Astrocyte (in vitro differentiated cells and primary cell): ENCODE measurements at regions not wholly inside any gene's neighbourhood (a gene's known extent, or its start where the extent isn't known, plus 50 kb on each side); places are given as distances from the start of the nearest gene placed in this dataset.

Source experiments
- DNase-seq: peaks from one replicate; pipeline ENCODE4 v3.0.0-alpha.2; 2010; ENCODE audit warnings: low read depth
- FAIRE-seq: peaks from 2 replicates; lab custom pipeline; 2011; peaks lifted over from hg19 to GRCh38; lab: Jason Lieb, UNC
- H2AFZ ChIP-seq: 2 replicates; pipeline ENCODE4 v1.6.0; 2012; ENCODE audit warnings: low read depth, low read length, inconsistent platforms
- H3K27ac ChIP-seq: 2 replicates; pipeline ENCODE4 v1.5.1; 2011; ENCODE audit warnings: low read depth, low read length, inconsistent platforms
- H3K27me3 ChIP-seq: 2 replicates; pipeline ENCODE4 v1.6.0; 2011; ENCODE audit warnings: low read length, inconsistent platforms; ENCODE audit not compliant: insufficient read depth
- H3K36me3 ChIP-seq: 2 replicates; pipeline ENCODE4 v1.5.1; 2011; ENCODE audit warnings: low read length, inconsistent platforms; ENCODE audit not compliant: insufficient read depth
- H3K4me1 ChIP-seq: 2 replicates; pipeline ENCODE4 v1.5.1; 2011; ENCODE audit warnings: low read length, inconsistent platforms; ENCODE audit not compliant: insufficient read depth
- H3K4me2 ChIP-seq: 2 replicates; pipeline ENCODE4 v1.6.0; 2012; ENCODE audit warnings: low read length, inconsistent platforms
- H3K4me3 ChIP-seq: 2 replicates; pipeline ENCODE4 v1.5.1; 2011; ENCODE audit warnings: low read depth, mild to moderate bottlenecking, low read length, inconsistent platforms; ENCODE audit not compliant: insufficient read depth
- H3K79me2 ChIP-seq: 2 replicates; pipeline ENCODE4 v1.6.0; 2012; ENCODE audit warnings: mild to moderate bottlenecking, low read length, inconsistent platforms; ENCODE audit not compliant: insufficient read depth
- H3K9ac ChIP-seq: 2 replicates; pipeline ENCODE4 v1.6.0; 2012; ENCODE audit warnings: mild to moderate bottlenecking, low read length, inconsistent platforms
- H3K9me3 ChIP-seq: 2 replicates; pipeline ENCODE4 v1.5.1; 2012; ENCODE audit warnings: low read depth, mild to moderate bottlenecking, low read length, inconsistent platforms; ENCODE audit not compliant: insufficient read depth
- H4K20me1 ChIP-seq: 2 replicates; pipeline ENCODE4 v1.6.0; 2012; ENCODE audit warnings: low read length, inconsistent platforms; ENCODE audit not compliant: insufficient read depth
- H3K27ac Mint-ChIP-seq: one replicate; pipeline ENCODE4 v1.8.0; 2021; ENCODE audit warnings: mild to moderate bottlenecking, mixed read lengths; ENCODE audit not compliant: unreplicated experiment
- H3K27me3 Mint-ChIP-seq: one replicate; pipeline ENCODE4 v1.8.0; 2021; ENCODE audit warnings: low read depth, mixed read lengths; ENCODE audit not compliant: unreplicated experiment
- H3K36me3 Mint-ChIP-seq: one replicate; pipeline ENCODE4 v1.8.0; 2021; ENCODE audit warnings: low read depth, mixed read lengths; ENCODE audit not compliant: unreplicated experiment
- H3K4me1 Mint-ChIP-seq: one replicate; pipeline ENCODE4 v1.8.0; 2021; ENCODE audit warnings: low read depth, mixed read lengths; ENCODE audit not compliant: unreplicated experiment
- H3K4me3 Mint-ChIP-seq: one replicate; pipeline ENCODE4 v1.8.0; 2021; ENCODE audit warnings: mild to moderate bottlenecking, moderate library complexity, mixed read lengths; ENCODE audit not compliant: unreplicated experiment
- H3K9me3 Mint-ChIP-seq: one replicate; pipeline ENCODE4 v1.8.0; 2021; ENCODE audit warnings: mild to moderate bottlenecking, mixed read lengths; ENCODE audit not compliant: unreplicated experiment
- EZH2 ChIP-seq: IDR thresholded peaks from 2 replicates; pipeline ENCODE4 v1.6.1; 2012; ENCODE audit warnings: mild to moderate bottlenecking, low read length, inconsistent platforms; ENCODE audit not compliant: insufficient read depth
- TF ChIP-seq, protein P1 (sequence below): IDR thresholded peaks from 2 replicates; pipeline ENCODE4 v1.5.1; 2011; ENCODE audit warnings: low read depth, mild to moderate bottlenecking, inconsistent platforms, low read length, moderate library complexity; ENCODE audit not compliant: insufficient read depth

DNA sequence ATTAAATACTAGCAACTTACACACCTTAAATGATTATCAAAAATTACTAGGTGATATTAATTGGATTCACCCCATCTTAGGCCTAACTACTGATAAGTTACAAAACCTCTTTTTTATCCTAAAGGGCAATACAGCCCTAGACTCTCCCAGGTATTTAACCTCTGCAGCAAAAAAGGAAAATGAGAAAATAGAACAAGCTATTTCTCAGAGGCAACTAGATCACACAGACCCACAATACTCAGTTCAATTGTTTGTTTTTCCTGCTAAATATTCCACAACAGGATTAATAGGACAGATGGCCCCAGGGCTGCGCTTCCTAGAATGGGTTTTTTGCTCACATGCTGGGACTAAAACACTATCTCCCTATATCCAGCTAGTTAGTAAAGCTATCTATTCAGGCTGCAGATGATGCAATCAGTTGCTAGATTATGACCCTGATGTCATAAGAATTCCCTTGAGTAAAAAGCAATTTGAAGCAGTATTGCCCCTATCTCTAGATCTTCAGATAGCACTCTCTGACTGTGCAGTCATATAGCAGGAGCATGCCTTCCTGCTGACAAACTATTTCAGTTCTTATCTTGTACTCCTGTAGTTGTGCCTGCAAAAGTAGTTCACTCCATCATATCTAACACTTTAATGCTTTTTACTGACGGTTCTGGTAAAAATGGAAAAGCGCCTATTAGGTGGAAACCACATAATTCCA is 1595.5 kb upstream of the TENM4 start:
- Histone ChIP-seq H3K4me3 (no peak overlapping the region), H4K20me1 (no peaks in the 10 kb centered on the region), H2AFZ (no peak overlapping the region), H3K4me2 (no peak overlapping the region), H3K9ac (no peak overlapping the region), H3K4me1 (no peaks in the 10 kb centered on the region), H3K27me3 (no peaks in the 10 kb centered on the region), H3K9me3 (peaks cover 5% of the 10 kb centered on the region), H3K79me2 (no peaks in the 10 kb centered on the region), H3K27ac (no peak overlapping the region), H3K36me3 (no peaks in the 10 kb centered on the region)
- Mint-ChIP-seq H3K36me3 (peaks cover 4% of the 10 kb centered on the region), H3K27me3 (no peaks in the 10 kb centered on the region), H3K9me3 (peaks cover 25% of the 10 kb centered on the region), H3K4me3 (no peak overlapping the region), H3K27ac (no peak overlapping the region), H3K4me1 (peaks cover 4% of the 10 kb centered on the region)
- DNase-seq (no peak), FAIRE-seq (no peak)
- TF ChIP-seq, protein P1, sequence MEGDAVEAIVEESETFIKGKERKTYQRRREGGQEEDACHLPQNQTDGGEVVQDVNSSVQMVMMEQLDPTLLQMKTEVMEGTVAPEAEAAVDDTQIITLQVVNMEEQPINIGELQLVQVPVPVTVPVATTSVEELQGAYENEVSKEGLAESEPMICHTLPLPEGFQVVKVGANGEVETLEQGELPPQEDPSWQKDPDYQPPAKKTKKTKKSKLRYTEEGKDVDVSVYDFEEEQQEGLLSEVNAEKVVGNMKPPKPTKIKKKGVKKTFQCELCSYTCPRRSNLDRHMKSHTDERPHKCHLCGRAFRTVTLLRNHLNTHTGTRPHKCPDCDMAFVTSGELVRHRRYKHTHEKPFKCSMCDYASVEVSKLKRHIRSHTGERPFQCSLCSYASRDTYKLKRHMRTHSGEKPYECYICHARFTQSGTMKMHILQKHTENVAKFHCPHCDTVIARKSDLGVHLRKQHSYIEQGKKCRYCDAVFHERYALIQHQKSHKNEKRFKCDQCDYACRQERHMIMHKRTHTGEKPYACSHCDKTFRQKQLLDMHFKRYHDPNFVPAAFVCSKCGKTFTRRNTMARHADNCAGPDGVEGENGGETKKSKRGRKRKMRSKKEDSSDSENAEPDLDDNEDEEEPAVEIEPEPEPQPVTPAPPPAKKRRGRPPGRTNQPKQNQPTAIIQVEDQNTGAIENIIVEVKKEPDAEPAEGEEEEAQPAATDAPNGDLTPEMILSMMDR, result no peak
- TF ChIP-seq EZH2, result no peak

DNA sequence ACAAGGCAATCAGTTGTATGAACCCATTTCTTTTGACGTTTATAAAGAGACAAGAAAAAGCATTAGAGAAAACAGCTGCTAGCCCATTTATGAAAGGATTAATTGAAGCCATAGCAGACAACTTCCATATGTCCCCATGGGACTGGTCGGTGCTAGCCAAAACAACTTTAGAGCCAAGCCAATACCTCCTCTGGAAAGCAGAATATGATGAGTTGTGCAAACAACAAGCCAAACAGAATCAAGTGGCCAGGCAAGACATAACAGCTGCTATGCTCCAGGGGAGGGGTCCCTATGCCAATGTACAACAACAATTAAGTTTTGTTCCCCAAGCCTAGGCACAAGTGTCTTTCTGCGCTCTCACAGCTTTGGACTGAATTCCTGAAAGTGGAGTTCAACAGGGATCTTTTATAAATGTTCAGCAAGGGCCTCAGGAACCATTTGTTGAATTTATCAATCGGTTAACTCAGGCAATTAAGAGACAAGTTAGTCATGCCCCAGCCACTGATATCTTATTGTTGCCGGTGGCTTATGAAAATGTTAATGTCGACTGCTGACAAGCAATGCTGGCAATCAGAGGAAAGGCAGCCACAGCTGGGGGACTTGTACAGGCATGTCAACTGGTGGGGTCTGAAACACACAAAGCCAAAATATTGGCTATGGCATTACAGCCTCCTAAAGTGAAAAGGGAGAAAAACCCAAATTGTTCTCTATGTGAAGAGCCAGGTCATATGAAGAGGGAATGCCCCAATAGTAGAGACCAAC is 1593.1 kb upstream of the TENM4 start:
- no peak overlapping the region for H2AFZ ChIP-seq
- H3K27ac ChIP-seq, result no peak overlapping the region
- FAIRE-seq, result no peak
- H4K20me1 ChIP-seq, result no peaks in the 10 kb centered on the region
- no peaks in the 10 kb centered on the region for H3K27me3 Mint-ChIP-seq
- H3K4me3 ChIP-seq, result no peak overlapping the region
- H3K9me3 ChIP-seq, result peaks cover 5% of the 10 kb centered on the region
- H3K79me2 ChIP-seq, result no peaks in the 10 kb centered on the region
- TF ChIP-seq, protein P1, result no peak
- no peak for TF ChIP-seq EZH2
- H3K9ac ChIP-seq, result no peak overlapping the region
- peaks cover 4% of the 10 kb centered on the region for H3K4me1 Mint-ChIP-seq
- no peaks in the 10 kb centered on the region for H3K36me3 ChIP-seq
- no peak overlapping the region for H3K27ac Mint-ChIP-seq
- peaks cover 4% of the 10 kb centered on the region for H3K36me3 Mint-ChIP-seq
- no peak overlapping the region for H3K4me3 Mint-ChIP-seq
- no peaks in the 10 kb centered on the region for H3K27me3 ChIP-seq
- H3K9me3 Mint-ChIP-seq, result peaks cover 25% of the 10 kb centered on the region
- H3K4me2 ChIP-seq, result no peak overlapping the region
- no peaks in the 10 kb centered on the region for H3K4me1 ChIP-seq
- DNase-seq, result no peak

GRCh38 chr11:81032906-81033305 is 1592.1 kb upstream of the TENM4 start:
- Mint-ChIP-seq H3K4me3 (no peak overlapping the region), H3K9me3 (peaks cover 23% of the 10 kb centered on the region), H3K4me1 (peaks cover 4% of the 10 kb centered on the region), H3K36me3 (peaks cover 4% of the 10 kb centered on the region), H3K27ac (no peak overlapping the region), H3K27me3 (no peaks in the 10 kb centered on the region)
- no peaks in the 10 kb centered on the region for H3K79me2 ChIP-seq
- H4K20me1 ChIP-seq, result no peaks in the 10 kb centered on the region
- H2AFZ ChIP-seq, result no peak overlapping the region
- TF ChIP-seq EZH2, result no peak
- TF ChIP-seq, protein P1, result no peak
- H3K27me3 ChIP-seq, result no peaks in the 10 kb centered on the region
- no peak for FAIRE-seq
- DNase-seq, result no peak
- no peaks in the 10 kb centered on the region for H3K4me1 ChIP-seq
- H3K4me2 ChIP-seq, result no peak overlapping the region
- no peak overlapping the region for H3K4me3 ChIP-seq
- no peaks in the 10 kb centered on the region for H3K36me3 ChIP-seq
- H3K9me3 ChIP-seq, result no peaks in the 10 kb centered on the region
- H3K27ac ChIP-seq, result no peak overlapping the region
- H3K9ac ChIP-seq, result no peak overlapping the region
